Tibial nerve (tissue), 4 donors: ENCODE measurements at regions not wholly inside any gene's neighbourhood (a gene's known extent, or its start where the extent isn't known, plus 50 kb on each side); places are given as distances from the start of the nearest gene placed in this dataset.

ENCODE experiments used
- DNase-seq, 2 donors: peaks; one replicate each; pipeline ENCODE4 v3.0.0-alpha.2; 2019; ENCODE audit warnings: low spot score in 2 of 2
- H3K27ac ChIP-seq, 4 donors: fragments of 200-600 bp; sonication (generic) in 3 of 4; one replicate each; pipeline ENCODE4 v1.5.1; 2017 to 2019; ENCODE audit warnings: mild to moderate bottlenecking in 1 of 4
- H3K27me3 ChIP-seq, 2 donors: fragments of 200-600 bp; sonication (generic) in 1 of 2; one replicate each; pipeline versions ENCODE4 v1.5.1 to v1.6.0; 2017 to 2019
- H3K36me3 ChIP-seq, 3 donors: fragments of 200-600 bp; sonication (generic); one replicate each; pipeline ENCODE4 v1.5.1; 2018 to 2019
- H3K4me1 ChIP-seq, 4 donors: fragments of 200-600 bp; sonication (generic) in 3 of 4; one replicate each; pipeline ENCODE4 v1.5.1; 2017 to 2019
- H3K4me3 ChIP-seq, 4 donors: fragments of 200-600 bp; sonication (generic) in 3 of 4; one replicate each; pipeline ENCODE4 v1.5.1; 2017 to 2019; ENCODE audit warnings: mild to moderate bottlenecking in 1 of 4, moderate library complexity in 1 of 4
- H3K9me3 ChIP-seq, 4 donors: fragments of 200-600 bp; sonication (generic) in 3 of 4; one replicate each; pipeline ENCODE4 v1.5.1; 2017 to 2019
- EP300 ChIP-seq, 2 donors: sonication (generic); formaldehyde crosslinking; IDR thresholded peaks; one replicate each; pipeline ENCODE4 v1.6.1; 2017; ENCODE audit warnings: antibody characterized with exemption in 2 of 2, mild to moderate bottlenecking in 1 of 2
- POLR2A ChIP-seq, 2 donors: fragments of 450-650 bp; IDR thresholded peaks; one replicate each; pipeline ENCODE4 v1.6.1; 2017; ENCODE audit warnings: antibody characterized with exemption in 2 of 2, mild to moderate bottlenecking in 2 of 2, moderate library complexity in 2 of 2
- WGBS, 2 donors: methylation state at CpG; one replicate each; pipeline ENCODE4 v1.1.5; 2018; 5-methylcytosine and 5-hydroxymethylcytosine counted together
- TF ChIP-seq, protein P1 (sequence below), 5 experiments: fragments of 200-600 bp in 3 of 5; fragments of 450-650 bp in 2 of 5; sonication (generic) in 3 of 5; IDR thresholded peaks; one replicate each; pipeline ENCODE4 v1.5.1; 2016 to 2019; ENCODE audit warnings: antibody characterized with exemption in 5 of 5, mild to moderate bottlenecking in 3 of 5, moderate library complexity in 2 of 5

DNA sequence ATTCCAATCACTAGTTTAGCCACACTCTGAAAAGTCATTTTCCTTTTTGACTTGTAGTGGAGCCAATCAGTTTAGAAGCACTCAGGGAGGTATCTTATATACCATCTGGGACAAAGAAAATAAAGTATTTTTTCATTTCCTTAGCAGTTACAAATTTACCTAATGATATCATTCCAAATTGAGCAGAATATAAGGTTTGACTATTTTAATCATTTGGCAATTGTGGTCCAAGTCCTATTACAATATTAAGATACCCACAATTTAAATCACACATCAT lies 170.6 kb downstream of the LTN1 start:
- Histone ChIP-seq H3K9me3 (no peaks in the 10 kb centered on the region), H3K27me3 (no peaks in the 10 kb centered on the region), H3K4me3 (no peak overlapping the region), H3K27ac (peak overlapping the region in 3 of 4 donors; percentile 75 to 89 (median 84)), H3K36me3 (peaks cover 0 to 10% (median 0%) of the 10 kb centered on the region in 3 donors), H3K4me1 (peaks cover 0 to 39% (median 12%) of the 10 kb centered on the region in 4 donors)
- DNase-seq: no peak
- TF ChIP-seq EP300 (IDR thresholded peaks at IDR 0.05) (no peak), POLR2A (IDR thresholded peaks at IDR 0.05) (no peak)
- TF ChIP-seq, protein P1, sequence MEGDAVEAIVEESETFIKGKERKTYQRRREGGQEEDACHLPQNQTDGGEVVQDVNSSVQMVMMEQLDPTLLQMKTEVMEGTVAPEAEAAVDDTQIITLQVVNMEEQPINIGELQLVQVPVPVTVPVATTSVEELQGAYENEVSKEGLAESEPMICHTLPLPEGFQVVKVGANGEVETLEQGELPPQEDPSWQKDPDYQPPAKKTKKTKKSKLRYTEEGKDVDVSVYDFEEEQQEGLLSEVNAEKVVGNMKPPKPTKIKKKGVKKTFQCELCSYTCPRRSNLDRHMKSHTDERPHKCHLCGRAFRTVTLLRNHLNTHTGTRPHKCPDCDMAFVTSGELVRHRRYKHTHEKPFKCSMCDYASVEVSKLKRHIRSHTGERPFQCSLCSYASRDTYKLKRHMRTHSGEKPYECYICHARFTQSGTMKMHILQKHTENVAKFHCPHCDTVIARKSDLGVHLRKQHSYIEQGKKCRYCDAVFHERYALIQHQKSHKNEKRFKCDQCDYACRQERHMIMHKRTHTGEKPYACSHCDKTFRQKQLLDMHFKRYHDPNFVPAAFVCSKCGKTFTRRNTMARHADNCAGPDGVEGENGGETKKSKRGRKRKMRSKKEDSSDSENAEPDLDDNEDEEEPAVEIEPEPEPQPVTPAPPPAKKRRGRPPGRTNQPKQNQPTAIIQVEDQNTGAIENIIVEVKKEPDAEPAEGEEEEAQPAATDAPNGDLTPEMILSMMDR (IDR thresholded peaks at IDR 0.05): no peak

DNA sequence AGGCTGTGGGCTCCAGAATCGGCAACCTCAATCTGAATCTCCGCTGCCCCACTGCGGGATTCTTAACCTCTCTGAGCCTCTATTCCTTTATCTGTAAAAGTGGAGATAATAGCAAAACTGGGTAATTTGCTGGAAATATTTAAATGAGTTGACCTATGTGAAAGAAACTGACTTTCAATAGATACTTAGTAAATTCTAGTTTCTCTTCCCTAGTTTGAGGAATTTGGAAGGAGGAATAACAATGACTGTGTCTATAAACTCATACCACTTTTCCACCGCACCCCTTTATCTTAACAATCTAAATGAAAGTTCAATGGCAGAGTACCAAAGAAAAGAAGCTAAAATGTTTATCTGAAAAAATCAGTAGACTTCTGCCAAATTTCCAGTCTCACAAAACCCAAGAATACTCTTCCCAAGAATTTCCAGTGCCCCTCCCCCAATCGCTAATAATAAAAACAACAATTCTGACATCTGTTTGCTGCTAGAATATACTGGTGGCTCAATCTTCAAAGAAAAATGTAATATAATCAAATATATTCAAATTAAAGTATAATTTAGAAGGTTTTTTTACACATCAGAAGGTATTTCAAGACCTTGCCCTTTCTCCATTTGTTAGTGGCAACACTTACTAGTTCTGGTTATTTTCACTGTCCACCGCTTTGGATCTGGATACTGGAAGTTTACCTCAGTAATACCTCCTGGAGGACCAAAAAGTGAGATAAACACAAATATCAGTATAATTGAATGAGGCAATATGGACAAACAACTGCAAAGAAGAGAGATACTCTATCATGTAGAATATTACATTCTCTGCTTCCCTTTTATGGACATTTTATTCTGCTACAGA lies 171.2 kb downstream of the LTN1 start:
- H3K27ac ChIP-seq: peak overlapping the region in 3 of 4 donors; percentile 75 to 89 (median 84)
- TF ChIP-seq POLR2A (IDR thresholded peaks at IDR 0.05) (no peak), EP300 (IDR thresholded peaks at IDR 0.05) (no peak)
- TF ChIP-seq, protein P1 (IDR thresholded peaks at IDR 0.05): no peak
- H3K9me3 ChIP-seq: no peaks in the 10 kb centered on the region
- H3K36me3 ChIP-seq: peaks cover 0 to 15% (median 0%) of the 10 kb centered on the region in 3 donors
- WGBS, 2 donors: 54% methylated on average over 6 of the region's 6 CpGs
- no peaks in the 10 kb centered on the region for H3K27me3 ChIP-seq
- H3K4me3 ChIP-seq: no peak overlapping the region
- peaks cover 0 to 39% (median 12%) of the 10 kb centered on the region in 4 donors for H3K4me1 ChIP-seq
- no peak for DNase-seq

DNA sequence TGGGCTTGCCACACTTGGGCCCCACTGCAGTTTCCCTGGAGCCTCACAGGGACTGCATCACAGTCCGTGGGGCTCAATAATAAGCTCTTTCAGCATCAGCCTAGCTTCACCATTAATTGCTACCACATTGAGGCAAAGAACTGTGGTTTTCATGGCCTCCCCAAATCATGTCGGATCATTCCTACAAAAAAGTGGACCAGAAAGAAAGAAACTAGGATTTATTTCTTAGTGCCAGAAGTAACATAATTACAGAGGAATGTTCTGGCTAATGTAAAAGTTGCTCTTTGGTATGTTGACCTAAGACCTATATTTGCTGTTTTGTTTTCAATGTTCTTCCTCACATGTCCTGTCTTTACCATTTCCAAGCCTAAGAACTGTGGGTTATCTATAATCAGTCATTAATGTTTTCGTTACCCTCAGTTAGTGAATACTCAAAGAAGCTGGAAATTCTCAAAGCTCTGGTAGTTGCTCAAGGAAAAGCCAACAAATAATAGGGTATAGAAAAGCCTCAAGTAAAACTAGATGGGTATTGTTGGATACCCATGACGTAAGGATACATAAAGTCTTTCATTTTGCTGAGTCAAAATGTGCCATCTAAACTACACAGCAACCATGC lies 173.9 kb downstream of the LTN1 start:
- no peaks in the 10 kb centered on the region for H3K27me3 ChIP-seq
- H3K9me3 ChIP-seq: peaks cover 0 to 7% (median 0%) of the 10 kb centered on the region in 4 donors
- H3K27ac ChIP-seq: peak overlapping the region in 2 of 4 donors; percentile 40 to 57
- H3K36me3 ChIP-seq: peaks cover 0 to 27% (median 0%) of the 10 kb centered on the region in 3 donors
- H3K4me3 ChIP-seq: no peak overlapping the region
- no peak for DNase-seq
- TF ChIP-seq POLR2A (IDR thresholded peaks at IDR 0.05) (no peak), EP300 (IDR thresholded peaks at IDR 0.05) (no peak)
- TF ChIP-seq, protein P1 (IDR thresholded peaks at IDR 0.05): no peak
- WGBS, 2 donors: 35 to 52% methylated on average over 4 of the region's 4 CpGs
- peaks cover 0 to 29% (median 10%) of the 10 kb centered on the region in 4 donors for H3K4me1 ChIP-seq

DNA sequence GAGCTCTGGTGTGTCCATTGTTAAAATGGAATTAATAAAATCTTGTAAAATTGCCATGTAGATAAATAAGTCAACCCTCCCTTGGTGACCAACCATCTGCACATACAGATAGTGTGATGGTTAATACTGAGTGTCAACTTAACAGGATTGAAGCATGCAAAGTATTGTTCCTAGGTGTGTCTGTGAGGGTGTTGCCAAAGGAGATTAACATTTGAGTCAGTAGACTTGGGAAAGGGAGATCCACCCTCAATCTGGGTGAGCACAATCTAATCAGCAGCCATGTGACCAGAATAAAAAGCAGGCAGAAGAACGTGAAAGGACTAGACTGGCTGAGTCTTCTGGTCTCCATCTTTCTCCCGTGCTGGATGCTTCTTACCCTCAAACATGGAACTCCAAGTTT lies 174.8 kb downstream of the LTN1 start:
- TF ChIP-seq POLR2A (IDR thresholded peaks at IDR 0.05): no peak
- TF ChIP-seq EP300 (IDR thresholded peaks at IDR 0.05): no peak
- TF ChIP-seq, protein P1 (IDR thresholded peaks at IDR 0.05): no peak
- Histone ChIP-seq H3K9me3 (peaks cover 0 to 7% (median 0%) of the 10 kb centered on the region in 4 donors), H3K36me3 (peaks cover 0 to 27% (median 0%) of the 10 kb centered on the region in 3 donors), H3K4me1 (peaks cover 0 to 20% (median 4%) of the 10 kb centered on the region in 4 donors), H3K27ac (no peak overlapping the region), H3K4me3 (no peak overlapping the region), H3K27me3 (no peaks in the 10 kb centered on the region)
- WGBS, 2 donors: 74 to 76% methylated on average over 2 of the region's 2 CpGs
- no peak for DNase-seq

DNA sequence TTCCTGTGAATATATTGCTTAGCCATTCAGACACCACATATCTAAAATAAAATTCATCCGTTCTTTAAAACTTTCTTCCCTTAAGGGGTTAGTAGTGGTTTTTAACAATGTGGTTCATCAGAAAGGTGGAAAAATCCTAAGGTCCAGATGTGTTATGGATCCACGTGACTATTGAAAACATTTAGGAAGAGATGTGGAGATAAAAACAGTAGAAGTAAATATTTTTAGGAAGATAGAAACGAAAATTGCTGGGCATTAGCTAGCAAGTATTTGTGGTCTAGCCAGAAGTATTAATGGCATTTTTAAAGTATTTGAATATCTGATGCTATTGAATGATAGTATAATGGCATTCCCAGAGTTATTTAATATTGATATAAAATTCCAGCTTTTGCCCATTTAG lies 180.8 kb downstream of the LTN1 start:
- Histone ChIP-seq H3K4me3 (no peak overlapping the region), H3K27me3 (no peaks in the 10 kb centered on the region), H3K4me1 (peaks cover 0 to under 1% (median 0%) of the 10 kb centered on the region in 4 donors), H3K9me3 (peaks cover 0 to 10% (median 2%) of the 10 kb centered on the region in 4 donors), H3K27ac (no peak overlapping the region), H3K36me3 (peaks cover 0 to 26% (median 0%) of the 10 kb centered on the region in 3 donors)
- TF ChIP-seq POLR2A (IDR thresholded peaks at IDR 0.05) (no peak), EP300 (IDR thresholded peaks at IDR 0.05) (no peak)
- TF ChIP-seq, protein P1 (IDR thresholded peaks at IDR 0.05): no peak
- DNase-seq: no peak
- 79 to 85% methylated on average over 3 of the region's 3 CpGs for WGBS, 2 donors
